ENCODE measurements at regions not wholly inside any gene's neighbourhood (a gene's known extent, or its start where the extent isn't known, plus 50 kb on each side); places are given as distances from the start of the nearest gene placed in this dataset.

DNA sequence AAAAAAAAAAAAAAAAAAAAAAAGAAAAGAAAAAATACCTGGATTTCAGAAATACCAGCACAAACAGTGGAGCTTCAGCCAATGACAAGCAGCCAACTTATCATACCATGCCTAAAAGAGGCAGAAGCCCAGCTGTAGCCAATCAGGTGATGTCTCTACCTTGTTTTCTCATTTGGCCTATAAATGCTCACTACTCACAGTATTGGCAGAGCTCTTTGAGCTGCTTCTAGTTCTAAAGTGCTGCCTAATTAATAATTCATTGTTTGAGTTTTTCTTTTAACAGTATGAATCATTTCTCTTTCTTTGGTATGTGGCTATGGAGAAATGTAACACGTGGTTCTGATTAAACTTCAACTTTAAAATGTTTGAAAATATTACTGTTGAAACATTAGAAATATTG is 188.8 kb upstream of the TECRL start:
- Histone ChIP-seq H3K4me3 (no peak overlapping the region), H3K36me3 (no peaks in the 10 kb centered on the region), H3K27me3 (no peaks in the 10 kb centered on the region), H3K4me1 (no peaks in the 10 kb centered on the region), H3K9me3 (no peaks in the 10 kb centered on the region), H3K27ac (no peak overlapping the region)
- TF ChIP-seq POLR2A (IDR thresholded peaks at IDR 0.05) (no peak), POLR2AphosphoS5 (IDR thresholded peaks at IDR 0.05) (no peak), EP300 (IDR thresholded peaks at IDR 0.05) (no peak)
- TF ChIP-seq, protein P1, sequence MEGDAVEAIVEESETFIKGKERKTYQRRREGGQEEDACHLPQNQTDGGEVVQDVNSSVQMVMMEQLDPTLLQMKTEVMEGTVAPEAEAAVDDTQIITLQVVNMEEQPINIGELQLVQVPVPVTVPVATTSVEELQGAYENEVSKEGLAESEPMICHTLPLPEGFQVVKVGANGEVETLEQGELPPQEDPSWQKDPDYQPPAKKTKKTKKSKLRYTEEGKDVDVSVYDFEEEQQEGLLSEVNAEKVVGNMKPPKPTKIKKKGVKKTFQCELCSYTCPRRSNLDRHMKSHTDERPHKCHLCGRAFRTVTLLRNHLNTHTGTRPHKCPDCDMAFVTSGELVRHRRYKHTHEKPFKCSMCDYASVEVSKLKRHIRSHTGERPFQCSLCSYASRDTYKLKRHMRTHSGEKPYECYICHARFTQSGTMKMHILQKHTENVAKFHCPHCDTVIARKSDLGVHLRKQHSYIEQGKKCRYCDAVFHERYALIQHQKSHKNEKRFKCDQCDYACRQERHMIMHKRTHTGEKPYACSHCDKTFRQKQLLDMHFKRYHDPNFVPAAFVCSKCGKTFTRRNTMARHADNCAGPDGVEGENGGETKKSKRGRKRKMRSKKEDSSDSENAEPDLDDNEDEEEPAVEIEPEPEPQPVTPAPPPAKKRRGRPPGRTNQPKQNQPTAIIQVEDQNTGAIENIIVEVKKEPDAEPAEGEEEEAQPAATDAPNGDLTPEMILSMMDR (IDR thresholded peaks at IDR 0.05): no peak
- no peak for DNase-seq (ENCODE audit: low spot score in 2 of 2)
- 23% methylated on average over 1 of the region's 1 CpG for WGBS

DNA sequence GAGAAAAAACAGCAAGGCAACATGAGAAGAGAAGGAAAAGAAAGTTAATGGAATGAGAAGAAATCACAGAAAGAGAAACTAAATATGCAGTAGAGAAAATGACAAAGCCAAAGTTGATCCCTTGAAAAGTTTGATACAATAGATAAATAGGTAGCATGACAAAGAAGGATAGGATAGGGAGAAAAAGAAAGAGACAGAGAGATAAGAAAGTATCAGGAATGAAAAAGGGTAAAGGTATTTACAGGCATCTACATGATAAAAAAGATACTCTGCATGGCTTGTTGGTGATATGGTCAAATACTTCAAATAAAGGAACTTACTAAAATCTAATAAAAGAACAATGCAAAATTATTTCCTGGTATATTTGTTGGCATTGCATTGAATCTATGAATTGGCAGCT is 185.5 kb upstream of the TECRL start:
- H3K4me1 ChIP-seq: no peaks in the 10 kb centered on the region
- no peaks in the 10 kb centered on the region for H3K27me3 ChIP-seq
- no peak for TF ChIP-seq POLR2AphosphoS5 (IDR thresholded peaks at IDR 0.05)
- TF ChIP-seq, protein P1 (IDR thresholded peaks at IDR 0.05): no peak
- no peaks in the 10 kb centered on the region for H3K36me3 ChIP-seq
- no peak for DNase-seq (ENCODE audit: low spot score in 2 of 2)
- H3K27ac ChIP-seq: no peak overlapping the region
- peaks cover 5% of the 10 kb centered on the region for H3K9me3 ChIP-seq
- H3K4me3 ChIP-seq: no peak overlapping the region

GRCh38 chr4:64588507-64588906 is 179.3 kb upstream of the TECRL start:
- DNase-seq (ENCODE audit: low spot score in 2 of 2): no peak
- 90% methylated on average over 5 of the region's 5 CpGs for WGBS
- TF ChIP-seq, protein P1 (IDR thresholded peaks at IDR 0.05): no peak
- TF ChIP-seq POLR2AphosphoS5 (IDR thresholded peaks at IDR 0.05) (no peak), POLR2A (IDR thresholded peaks at IDR 0.05) (no peak), EP300 (IDR thresholded peaks at IDR 0.05) (no peak)
- Histone ChIP-seq H3K36me3 (no peaks in the 10 kb centered on the region), H3K9me3 (peaks cover 5% of the 10 kb centered on the region), H3K4me3 (no peak overlapping the region), H3K4me1 (no peaks in the 10 kb centered on the region), H3K27ac (no peak overlapping the region), H3K27me3 (no peaks in the 10 kb centered on the region)

- no peak for DNase-seq (ENCODE audit: low spot score in 2 of 2)
Measured at GRCh38 chr4:64584981-64585557, 175.8 kb upstream of the TECRL start.

DNA sequence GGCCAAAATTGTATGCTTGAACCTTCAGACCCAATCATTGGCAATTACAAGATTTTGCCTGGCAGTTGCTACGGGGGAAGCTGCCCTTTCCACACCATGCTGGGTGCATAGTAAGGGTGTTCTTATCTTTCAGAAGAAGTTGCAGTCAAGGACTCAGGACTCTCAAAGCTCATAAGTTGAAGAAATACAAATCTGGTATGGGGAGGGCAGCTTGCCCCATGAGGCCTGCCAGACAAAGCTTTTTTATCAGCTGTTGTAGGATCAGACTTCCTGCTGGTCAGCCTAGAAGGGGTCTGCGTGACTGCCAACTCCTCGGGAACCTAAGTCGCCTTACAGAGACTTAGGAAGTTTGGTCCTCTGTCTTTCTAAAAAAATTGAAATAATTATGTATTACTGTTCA is 174.9 kb upstream of the TECRL start:
- WGBS: 88% methylated on average over 4 of the region's 4 CpGs
- Histone ChIP-seq H3K27ac (no peak overlapping the region), H3K36me3 (no peaks in the 10 kb centered on the region), H3K27me3 (no peaks in the 10 kb centered on the region), H3K4me3 (no peak overlapping the region), H3K9me3 (no peaks in the 10 kb centered on the region), H3K4me1 (no peaks in the 10 kb centered on the region)
- no peak for DNase-seq (ENCODE audit: low spot score in 2 of 2)
- TF ChIP-seq POLR2AphosphoS5 (IDR thresholded peaks at IDR 0.05): no peak
- TF ChIP-seq POLR2A (IDR thresholded peaks at IDR 0.05): no peak
- no peak for TF ChIP-seq EP300 (IDR thresholded peaks at IDR 0.05)
- TF ChIP-seq, protein P1 (IDR thresholded peaks at IDR 0.05): no peak

More at GRCh38 chr4:64584981-64585557, 175.8 kb upstream of the TECRL start:
- Histone ChIP-seq H3K36me3 (no peaks in the 10 kb centered on the region), H3K9me3 (peaks cover 4% of the 10 kb centered on the region), H3K27ac (no peak overlapping the region), H3K4me1 (no peaks in the 10 kb centered on the region), H3K27me3 (no peaks in the 10 kb centered on the region), H3K4me3 (no peak overlapping the region)
- TF ChIP-seq POLR2AphosphoS5 (IDR thresholded peaks at IDR 0.05): no peak
- no peak for TF ChIP-seq POLR2A (IDR thresholded peaks at IDR 0.05)
- TF ChIP-seq, protein P1 (IDR thresholded peaks at IDR 0.05): peak in 1 of 2 donors; percentile 48
- no peak for TF ChIP-seq EP300 (IDR thresholded peaks at IDR 0.05)
- WGBS: 30% methylated on average over 6 of the region's 6 CpGs
